HepG2 (cell line): ENCODE measurements at regions not wholly inside any gene's neighbourhood (a gene's known extent, or its start where the extent isn't known, plus 50 kb on each side); places are given as distances from the start of the nearest gene placed in this dataset.

Experiments used
- ATAC-seq: fragments of 200-7000 bp; cut with Tn5 transposase; 3 replicates; pipeline ENCODE4 v1.9.1; 2020; ENCODE audit warnings: mild to moderate bottlenecking, moderate library complexity
- BruUV-seq: library from RNA; stranded (reverse); fragments of 400-500 nt; replicated peaks from 2 replicates; lab custom pipeline; 2021; lab: Mats Ljungman, UMichigan
- CTCF ChIA-PET: fragments of 300-600 bp; formaldehyde crosslinking; extraction: SDS; loops from one replicate; lab custom pipeline; 2021; ENCODE audit warnings: low total read pairs, inconsistent platforms, low intra/inter-chr PET ratio; lab: Yijun Ruan, JAX
- POLR2A ChIA-PET: fragments of 350-600 bp; sonication (Branson Sonifier 250); formaldehyde crosslinking; loops from one replicate; lab custom pipeline; 2020; ENCODE audit warnings: antibody characterized with exemption, inconsistent platforms; lab: Yijun Ruan, JAX
- DNase-seq: peaks from one replicate; pipeline ENCODE4 v3.0.0-alpha.2; 2015; ENCODE audit warnings: low spot score
- FAIRE-seq: peaks from 3 replicates; lab custom pipeline; 2011; peaks lifted over from hg19 to GRCh38; lab: Jason Lieb, UNC
- H2AFZ ChIP-seq: one replicate; pipeline ENCODE4 v1.6.1; 2011; ENCODE audit warnings: low read length, inconsistent platforms
- H3K27ac ChIP-seq: fragments of 300-600 bp; 3 replicates; pipeline ENCODE4 v1.8.0; 2011; ENCODE audit warnings: mixed run types, mild to moderate bottlenecking, mixed read lengths, low read length, inconsistent platforms; ENCODE audit not compliant: insufficient read depth; ENCODE audit errors: extremely low read length
- H3K27me3 ChIP-seq, 2 experiments: fragments of 200-600 bp in 1 of 2; 2 replicates in 1 of 2; 3 replicates in 1 of 2; pipeline versions ENCODE4 v1.6.0 to v1.8.0; 2011; ENCODE audit warnings: low read length in 2 of 2, mild to moderate bottlenecking in 2 of 2, moderate library complexity in 2 of 2, inconsistent platforms in 1 of 2; ENCODE audit not compliant: insufficient read depth in 2 of 2, control insufficient read depth in 1 of 2
- H3K36me3 ChIP-seq, 2 experiments: fragments of 200-600 bp in 1 of 2; replicated peaks in 1 of 2; 2 replicates in 1 of 2; 3 replicates in 1 of 2; pipeline versions ENCODE4 v1.5.1 to v1.8.0; 2011; ENCODE audit warnings: low read length in 2 of 2, inconsistent platforms in 1 of 2; ENCODE audit not compliant: insufficient read depth in 2 of 2, control insufficient read depth in 1 of 2
- H3K4me1 ChIP-seq: 2 replicates; pipeline ENCODE4 v1.5.1; 2012; ENCODE audit warnings: low read length, inconsistent platforms; ENCODE audit not compliant: insufficient read depth
- H3K4me2 ChIP-seq: 2 replicates; pipeline ENCODE4 v1.6.0; 2011; ENCODE audit warnings: low read depth, low read length, inconsistent platforms
- H3K4me3 ChIP-seq, 3 experiments: fragments of 200-600 bp in 1 of 3; sonication (generic), shearing (Covaris generic) in 1 of 3; replicated peaks in 1 of 3; 2 replicates each; pipeline ENCODE4 v1.5.1; 2011 to 2016; ENCODE audit warnings: low read length in 3 of 3, inconsistent platforms in 2 of 3, low read depth in 2 of 3, mild to moderate bottlenecking in 2 of 3, control low read depth in 1 of 3, mixed read lengths in 1 of 3; ENCODE audit not compliant: insufficient read depth in 1 of 3
- H3K79me2 ChIP-seq: one replicate; pipeline ENCODE4 v1.6.1; 2011; ENCODE audit warnings: low read length, inconsistent platforms; ENCODE audit not compliant: insufficient read depth
- H3K9ac ChIP-seq: 2 replicates; pipeline ENCODE4 v1.6.0; 2011; ENCODE audit warnings: mild to moderate bottlenecking, low read depth, low read length, inconsistent platforms; ENCODE audit not compliant: insufficient read depth
- H3K9me3 ChIP-seq: 2 replicates; pipeline ENCODE4 v1.5.1; 2012; ENCODE audit warnings: mild to moderate bottlenecking, low read length
- H4K20me1 ChIP-seq: 2 replicates; pipeline ENCODE4 v1.6.0; 2011; ENCODE audit warnings: inconsistent platforms, mild to moderate bottlenecking, low read length, moderate library complexity; ENCODE audit not compliant: insufficient read depth
- BCL6 ChIP-seq: IDR thresholded peaks from 2 replicates; pipeline ENCODE4 v1.6.1; 2016; ENCODE audit warnings: missing genetic modification reagents, missing compliant biosample characterization
- DMTF1 ChIP-seq: sonication (generic); formaldehyde crosslinking; IDR thresholded peaks from 2 replicates; pipeline ENCODE4 v1.4.0; 2020; ENCODE audit warnings: mild to moderate bottlenecking, missing genetic modification reagents
- FOXC1 ChIP-seq: sonication (generic); formaldehyde crosslinking; IDR thresholded peaks from 2 replicates; pipeline ENCODE4 v1.8.0; 2022; ENCODE audit warnings: mild to moderate bottlenecking, missing genetic modification reagents, borderline replicate concordance
- FOXP1 ChIP-seq, 2 experiments: fragments of 450-650 bp in 1 of 2; IDR thresholded peaks; 2 replicates each; pipeline ENCODE4 v1.6.1; 2017 to 2018; ENCODE audit warnings: antibody characterized with exemption in 1 of 2
- KLF9 ChIP-seq: IDR thresholded peaks from 2 replicates; pipeline ENCODE4 v1.6.1; 2016; ENCODE audit warnings: low read depth
- NR2F6 ChIP-seq, 2 experiments: IDR thresholded peaks; 2 replicates each; pipeline ENCODE4 v1.6.1; 2016; ENCODE audit warnings: antibody characterized with exemption in 1 of 2, mild to moderate bottlenecking in 1 of 2
- PAWR ChIP-seq: sonication (generic); formaldehyde crosslinking; IDR thresholded peaks from 2 replicates; pipeline ENCODE4 v1.4.0; 2020; ENCODE audit warnings: missing genetic modification reagents, mild to moderate bottlenecking, borderline replicate concordance
- PRPF4 ChIP-seq: fragments of 200-400 bp; formaldehyde crosslinking; IDR thresholded peaks from 2 replicates; pipeline ENCODE4 v1.6.1; 2016; ENCODE audit warnings: low read length, low read depth; ENCODE audit not compliant: poor library complexity, severe bottlenecking
- RBFOX2 ChIP-seq: fragments of 200-400 bp; formaldehyde crosslinking; IDR thresholded peaks from 2 replicates; pipeline ENCODE4 v1.6.1; 2017; ENCODE audit warnings: low read depth, mild to moderate bottlenecking, low read length
- SIX1 ChIP-seq: sonication (generic); formaldehyde crosslinking; IDR thresholded peaks from 2 replicates; pipeline ENCODE4 v1.4.0; 2020; ENCODE audit warnings: missing genetic modification reagents, borderline replicate concordance
- SYNCRIP ChIP-seq: fragments of 200-400 bp; formaldehyde crosslinking; IDR thresholded peaks from 2 replicates; pipeline ENCODE4 v1.6.1; 2018; ENCODE audit warnings: mild to moderate bottlenecking, low read depth, low read length; ENCODE audit not compliant: insufficient read depth
- TERF1 ChIP-seq: sonication (generic); formaldehyde crosslinking; IDR thresholded peaks from 2 replicates; pipeline ENCODE4 v1.8.0; 2022; ENCODE audit warnings: mild to moderate bottlenecking, missing genetic modification reagents, moderate library complexity
- ZBTB34 ChIP-seq: sonication (generic); formaldehyde crosslinking; IDR thresholded peaks from 2 replicates; pipeline ENCODE4 v1.8.0; 2022; ENCODE audit warnings: mild to moderate bottlenecking, missing genetic modification reagents
- ZNF224 ChIP-seq: sonication (generic); formaldehyde crosslinking; IDR thresholded peaks from 2 replicates; pipeline ENCODE4 v1.5.0; 2020; ENCODE audit warnings: mild to moderate bottlenecking, missing genetic modification reagents
- ZNF24 ChIP-seq: fragments of 450-650 bp; IDR thresholded peaks from 2 replicates; pipeline ENCODE4 v1.6.1; 2017; ENCODE audit warnings: antibody characterized with exemption, mild to moderate bottlenecking
- ZNF441 ChIP-seq: sonication (generic); formaldehyde crosslinking; IDR thresholded peaks from 2 replicates; pipeline ENCODE4 v1.7.0; 2021; ENCODE audit warnings: missing genetic modification reagents, borderline replicate concordance
- ZNF510 ChIP-seq: sonication (generic); formaldehyde crosslinking; IDR thresholded peaks from 2 replicates; pipeline ENCODE4 v1.4.0; 2020; ENCODE audit warnings: low read depth, mild to moderate bottlenecking, missing genetic modification reagents
- ZNF639 ChIP-seq: conservative IDR thresholded peaks from 2 replicates; pipeline ENCODE4 v1.6.1; 2018; ENCODE audit warnings: missing genetic modification reagents
- ZNF780A ChIP-seq: sonication (generic); formaldehyde crosslinking; IDR thresholded peaks from 2 replicates; pipeline ENCODE4 v1.8.0; 2022; ENCODE audit warnings: mild to moderate bottlenecking, missing genetic modification reagents, moderate library complexity
- WGBS: methylation state at CpG from one replicate; pipeline ENCODE4 v1.1.6; 2017; ENCODE audit warnings: low lambda C conversion rate; 5-methylcytosine and 5-hydroxymethylcytosine counted together
- in situ Hi-C: cut with HindIII; loops from 2 replicates; pipeline ENCODE4 v1.10.0; 2017; ENCODE audit warnings: low pct_unique_long_range_greater_than_20kb; ENCODE audit not compliant: extremely low pct_ligation_motif_present
- intact Hi-C: fragments of 100-400 bp; cut with micrococcal nuclease; formaldehyde crosslinking; loops from one replicate; pipeline ENCODE4 v1.10.0; 2022; ENCODE audit not compliant: unreplicated experiment

- TF ChIP-seq DMTF1 (CRISPR knock-in tag) (no peak), ZNF639 (CRISPR knock-in tag) (no peak), ZNF24 (no peak), FOXP1 (IDR thresholded peaks at IDR 0.05) (no peak), FOXP1 (CRISPR knock-in tag; IDR thresholded peaks at IDR 0.05) (no peak)
These were observed 97.2 kb upstream of the TEX51 start (continued) for GRCh38 chr2:126801473-126801872.

- no TSS peak for BruUV-seq
- no peak for FAIRE-seq
- Histone ChIP-seq H3K36me3 (no peaks in the 10 kb centered on the region), H3K9me3 (no peaks in the 10 kb centered on the region), H3K4me1 (no peaks in the 10 kb centered on the region), H3K27ac (no peak overlapping the region), H3K4me3 (no peak overlapping the region), H3K4me2 (no peak overlapping the region), H4K20me1 (no peaks in the 10 kb centered on the region; the same call in 1 of the 2 replicates), H3K79me2 (no peaks in the 10 kb centered on the region), H2AFZ (no peak overlapping the region), H3K27me3 (peaks cover 1 to 51% of the 10 kb centered on the region in 2 experiments; a peak in 3 of 5 replicates), H3K9ac (no peak overlapping the region)
- ATAC-seq = peak; percentile 40; the same call in 2 of the 3 replicates
- in situ Hi-C loops (no loop called here), intact Hi-C loops (no loop called here)
- ChIA-PET POLR2A (no interaction called here), CTCF (no interaction called here)
- WGBS = 8% methylated on average over 5 of the region's 7 CpGs
- DNase-seq = no peak
- TF ChIP-seq SIX1 (no peak), ZNF224 (no peak), ZNF441 (CRISPR knock-in tag) (no peak), ZNF510 (CRISPR knock-in tag) (no peak), ZBTB34 (CRISPR knock-in tag) (no peak), PAWR (CRISPR knock-in tag) (no peak), RBFOX2 (no peak), TERF1 (no peak), NR2F6 (IDR thresholded peaks at IDR 0.05) (no peak), NR2F6 (CRISPR knock-in tag; IDR thresholded peaks at IDR 0.05) (no peak), ZNF780A (no peak), PRPF4 (no peak), FOXC1 (no peak), SYNCRIP (no peak), BCL6 (no peak), KLF9 (no peak)
These were observed 96.4 kb upstream of the TEX51 start for GRCh38 chr2:126802316-126802715.
